ENCODE measurements at regions not wholly inside any gene's neighbourhood (a gene's known extent, or its start where the extent isn't known, plus 50 kb on each side); places are given as distances from the start of the nearest gene placed in this dataset.

GRCh38 chr11:86179646-86180064, 64.9 kb upstream of the EED start:
- no peak for TF ChIP-seq CTCF (conservative IDR thresholded peaks at IDR 0.05 in 1 of 2, IDR thresholded peaks at IDR 0.05 in 1 of 2; ENCODE audit: extremely low read depth in 1 of 2, insufficient read depth in 1 of 2, low read depth in 1 of 2, low read length in 2 of 2)
- no peak for TF ChIP-seq EZH2 (IDR thresholded peaks at IDR 0.05; ENCODE audit: borderline replicate concordance, low read length)

Data from mammary epithelial cell (primary cell).